ENCODE measurements at regions not wholly inside any gene's neighbourhood (a gene's known extent, or its start where the extent isn't known, plus 50 kb on each side); places are given as distances from the start of the nearest gene placed in this dataset.

DNA sequence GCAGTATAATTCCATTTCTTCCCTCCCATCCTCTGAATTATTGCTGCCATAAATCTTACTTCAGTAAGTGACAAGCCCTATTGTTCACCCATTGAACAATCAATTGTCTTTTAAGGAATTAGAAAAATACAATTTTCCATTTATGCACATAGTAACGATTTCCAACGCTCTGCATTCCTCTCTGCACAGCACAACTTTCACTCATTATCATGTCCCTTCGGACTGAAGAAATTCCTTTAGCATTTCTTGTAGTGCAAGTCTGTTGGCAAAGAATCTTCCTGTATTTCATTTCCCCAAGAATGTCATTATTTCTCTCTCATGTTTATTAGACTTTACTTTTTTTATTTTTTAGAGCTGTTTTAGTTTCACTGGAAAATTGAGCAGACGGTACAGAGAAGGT is 252.1 kb upstream of the RTL1 start:
- no peak overlapping the region for H3K56ac ChIP-seq (ENCODE audit: extremely low read depth, insufficient read depth, low read length)
- H3K27me3 ChIP-seq (ENCODE audit: control insufficient read depth, insufficient read depth, low read length), result peaks cover 21% of the 10 kb centered on the region; the same call in 1 of the 2 replicates
- H2AFZ ChIP-seq (replicated peaks; ENCODE audit: low read length, poor library complexity), result no peak overlapping the region
- no peak overlapping the region for H3K23ac ChIP-seq (ENCODE audit: low read depth, low read length)
- no peak overlapping the region for H3K9ac ChIP-seq (ENCODE audit: low read depth, low read length)
- H2BK5ac ChIP-seq (ENCODE audit: low read depth, low read length, poor library complexity, severe bottlenecking), result no peak overlapping the region
- H2AK9ac ChIP-seq (replicated peaks; ENCODE audit: low read depth, low read length, poor library complexity), result no peak overlapping the region
- POLR2A ChIA-PET (ENCODE audit: unreplicated experiment), result no interaction called here
- H2BK120ac ChIP-seq (ENCODE audit: low read depth, low read length), result no peak overlapping the region
- TF ChIP-seq RAD21 (IDR thresholded peaks at IDR 0.05; ENCODE audit: low read length) (no peak), RFX5 (IDR thresholded peaks at IDR 0.05; ENCODE audit: low read depth, low read length) (no peak), RCOR1 (IDR thresholded peaks at IDR 0.05; ENCODE audit: insufficient replicate concordance, low read length) (no peak), SMC3 (IDR thresholded peaks at IDR 0.05; ENCODE audit: low read depth, low read length) (no peak), MAZ (IDR thresholded peaks at IDR 0.05; ENCODE audit: borderline replicate concordance, low read depth, low read length) (no peak), BHLHE40 (IDR thresholded peaks at IDR 0.05; ENCODE audit: low read depth, low read length) (no peak), FOS (IDR thresholded peaks at IDR 0.05; ENCODE audit: low read depth, low read length) (no peak)
- TF ChIP-seq, protein P1, sequence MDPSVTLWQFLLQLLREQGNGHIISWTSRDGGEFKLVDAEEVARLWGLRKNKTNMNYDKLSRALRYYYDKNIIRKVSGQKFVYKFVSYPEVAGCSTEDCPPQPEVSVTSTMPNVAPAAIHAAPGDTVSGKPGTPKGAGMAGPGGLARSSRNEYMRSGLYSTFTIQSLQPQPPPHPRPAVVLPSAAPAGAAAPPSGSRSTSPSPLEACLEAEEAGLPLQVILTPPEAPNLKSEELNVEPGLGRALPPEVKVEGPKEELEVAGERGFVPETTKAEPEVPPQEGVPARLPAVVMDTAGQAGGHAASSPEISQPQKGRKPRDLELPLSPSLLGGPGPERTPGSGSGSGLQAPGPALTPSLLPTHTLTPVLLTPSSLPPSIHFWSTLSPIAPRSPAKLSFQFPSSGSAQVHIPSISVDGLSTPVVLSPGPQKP (IDR thresholded peaks at IDR 0.05; ENCODE audit: borderline replicate concordance, low read depth, low read length), result no peak
- H3K79me1 ChIP-seq (ENCODE audit: low read depth in 1 of 2, low read length in 2 of 2), result no peaks in the 10 kb centered on the region
- H3K27ac ChIP-seq (ENCODE audit: insufficient read depth, low read length), result no peak overlapping the region
- H3K9me1 ChIP-seq (ENCODE audit: insufficient read depth, low read length), result no peaks in the 10 kb centered on the region
- no peaks in the 10 kb centered on the region for H3K9me3 ChIP-seq (ENCODE audit: control insufficient read depth, insufficient read depth, low read length)
- DNase-seq (no peak), ATAC-seq (ENCODE audit: low read depth) (no peak)
- no peak overlapping the region for H4K91ac ChIP-seq (ENCODE audit: insufficient read depth, low read depth, low read length)
- no peak overlapping the region for H4K5ac ChIP-seq (ENCODE audit: low read depth, low read length)
- H3K4ac ChIP-seq (ENCODE audit: low read depth, low read length), result no peak overlapping the region
- CTCF ChIA-PET, result no interaction called here
- H2BK15ac ChIP-seq (ENCODE audit: low read depth, low read length), result no peak overlapping the region
- H2AK5ac ChIP-seq (ENCODE audit: low read depth, low read length), result no peak overlapping the region
- no peak overlapping the region for H3K14ac ChIP-seq (replicated peaks; ENCODE audit: low read depth, low read length)
- H4K20me1 ChIP-seq (ENCODE audit: insufficient read depth, low read length), result no peaks in the 10 kb centered on the region
- intact Hi-C loops (cut with micrococcal nuclease) (loop anchor here (10.0 kb wide), 1 partner anchor 499 kb away; no protein-coding TSS in a partner anchor), in situ Hi-C loops (cut with MboI; ENCODE audit: low sequenced_read_pairs) (no loop called here), dilution Hi-C loops (cut with HindIII; ENCODE audit: low sequenced_read_pairs, unreplicated experiment) (no loop called here)
- no peak overlapping the region for H4K8ac ChIP-seq (ENCODE audit: low read depth in 2 of 2, low read length in 2 of 2)
- no peaks in the 10 kb centered on the region for H3K4me1 ChIP-seq (ENCODE audit: control insufficient read depth, insufficient read depth, low read length)
- no peak overlapping the region for H3K4me2 ChIP-seq (ENCODE audit: low read depth, low read length)
- H3K36me3 ChIP-seq (ENCODE audit: control insufficient read depth, insufficient read depth, low read length), result no peaks in the 10 kb centered on the region
- WGBS, 2 experiments (ENCODE audit: extremely low coverage in 2 of 2, insufficient read length in 1 of 2), result no CpG with 5 or more reads among the region's 4 CpGs
- H3K4me3 ChIP-seq (ENCODE audit: insufficient read depth, low read depth, low read length), result no peak overlapping the region
- H3K18ac ChIP-seq (ENCODE audit: low read depth, low read length), result no peak overlapping the region
- BruUV-seq (replicated peaks), result no TSS peak
- no peak overlapping the region for H2BK20ac ChIP-seq (ENCODE audit: low read depth, low read length)
